IMR-90 (cell line): ENCODE measurements at regions not wholly inside any gene's neighbourhood (a gene's known extent, or its start where the extent isn't known, plus 50 kb on each side); places are given as distances from the start of the nearest gene placed in this dataset.

Source experiments
- ATAC-seq: fragments of 200-7000 bp; cut with Tn5 transposase; 2 replicates; pipeline ENCODE4 v1.9.1; 2020; ENCODE audit warnings: low read depth, mild to moderate bottlenecking, moderate library complexity
- BruUV-seq: library from RNA; stranded (reverse); fragments of 400-500 nt; replicated peaks from 2 replicates; lab custom pipeline; 2021; lab: Mats Ljungman, UMichigan
- CTCF ChIA-PET: fragments of 300-600 bp; formaldehyde crosslinking; extraction: SDS; loops from one replicate; lab custom pipeline; 2021; ENCODE audit warnings: antibody characterized with exemption; lab: Yijun Ruan, JAX
- POLR2A ChIA-PET: fragments of 300-600 bp; sonication (Branson Sonifier 250); formaldehyde crosslinking; loops from one replicate; lab custom pipeline; 2022; ENCODE audit warnings: antibody characterized with exemption; ENCODE audit not compliant: unreplicated experiment; lab: Charles Lee
- DNase-seq: peaks from one replicate; pipeline ENCODE4 v3.0.0; 2013
- H2AFZ ChIP-seq: replicated peaks from 2 replicates; pipeline ENCODE3; 2013; ENCODE audit warnings: low read length, mild to moderate bottlenecking; ENCODE audit not compliant: poor library complexity
- H2AK5ac ChIP-seq: 2 replicates; pipeline ENCODE4 v1.6.1; 2013; ENCODE audit warnings: low read depth, low read length, inconsistent platforms
- H2AK9ac ChIP-seq: replicated peaks from 2 replicates; pipeline ENCODE3; 2013; ENCODE audit warnings: mild to moderate bottlenecking, low read depth, low read length, moderate library complexity; ENCODE audit not compliant: poor library complexity
- H2BK120ac ChIP-seq: 2 replicates; pipeline ENCODE4 v1.6.1; 2013; ENCODE audit warnings: low read depth, low read length, inconsistent platforms
- H2BK15ac ChIP-seq: 3 replicates; pipeline ENCODE4 v1.6.1; 2013; ENCODE audit warnings: low read depth, low read length, inconsistent platforms
- H2BK20ac ChIP-seq: 2 replicates; pipeline ENCODE4 v1.6.1; 2013; ENCODE audit warnings: low read depth, mild to moderate bottlenecking, inconsistent platforms, low read length, moderate library complexity
- H2BK5ac ChIP-seq: 2 replicates; pipeline ENCODE4 v1.6.1; 2013; ENCODE audit warnings: mild to moderate bottlenecking, low read depth, low read length, inconsistent platforms; ENCODE audit not compliant: poor library complexity, severe bottlenecking
- H3K14ac ChIP-seq: replicated peaks from 2 replicates; pipeline ENCODE4 v1.6.1; 2013; ENCODE audit warnings: low read depth, low read length, inconsistent platforms
- H3K18ac ChIP-seq: 2 replicates; pipeline ENCODE4 v1.6.1; 2013; ENCODE audit warnings: low read depth, low read length, control low read depth
- H3K23ac ChIP-seq: 2 replicates; pipeline ENCODE4 v1.6.1; 2013; ENCODE audit warnings: low read depth, low read length, inconsistent platforms
- H3K27ac ChIP-seq: 2 replicates; pipeline ENCODE4 v1.5.1; 2013; ENCODE audit warnings: mild to moderate bottlenecking, control low read depth, low read length; ENCODE audit not compliant: insufficient read depth
- H3K27me3 ChIP-seq: 2 replicates; pipeline ENCODE4 v1.6.1; 2013; ENCODE audit warnings: low read length; ENCODE audit not compliant: control insufficient read depth, insufficient read depth
- H3K36me3 ChIP-seq: 2 replicates; pipeline ENCODE4 v1.6.1; 2013; ENCODE audit warnings: low read length, mixed read lengths; ENCODE audit not compliant: control insufficient read depth, insufficient read depth
- H3K4ac ChIP-seq: 2 replicates; pipeline ENCODE4 v1.6.1; 2013; ENCODE audit warnings: low read depth, low read length, inconsistent platforms
- H3K4me1 ChIP-seq: 2 replicates; pipeline ENCODE4 v1.6.1; 2013; ENCODE audit warnings: low read length, mixed read lengths; ENCODE audit not compliant: control insufficient read depth, insufficient read depth
- H3K4me2 ChIP-seq: 2 replicates; pipeline ENCODE4 v1.6.1; 2013; ENCODE audit warnings: low read depth, mild to moderate bottlenecking, control low read depth, low read length, moderate library complexity
- H3K4me3 ChIP-seq: 2 replicates; pipeline ENCODE4 v1.5.1; 2013; ENCODE audit warnings: low read depth, mild to moderate bottlenecking, control low read depth, low read length, moderate library complexity; ENCODE audit not compliant: insufficient read depth
- H3K56ac ChIP-seq: 2 replicates; pipeline ENCODE4 v1.6.1; 2013; ENCODE audit warnings: low read length, inconsistent platforms; ENCODE audit not compliant: insufficient read depth; ENCODE audit errors: extremely low read depth
- H3K79me1 ChIP-seq, 2 experiments: 2 replicates each; pipeline ENCODE4 v1.6.1; 2013; ENCODE audit warnings: low read length in 2 of 2, inconsistent platforms in 1 of 2, low read depth in 1 of 2
- H3K9ac ChIP-seq: 2 replicates; pipeline ENCODE4 v1.6.1; 2013; ENCODE audit warnings: low read depth, low read length, control low read depth
- H3K9me1 ChIP-seq: 2 replicates; pipeline ENCODE4 v1.6.1; 2013; ENCODE audit warnings: low read length, inconsistent platforms; ENCODE audit not compliant: insufficient read depth
- H3K9me3 ChIP-seq: 2 replicates; pipeline ENCODE4 v1.6.1; 2013; ENCODE audit warnings: low read length; ENCODE audit not compliant: control insufficient read depth, insufficient read depth
- H4K20me1 ChIP-seq: 2 replicates; pipeline ENCODE4 v1.6.1; 2013; ENCODE audit warnings: low read length, inconsistent platforms; ENCODE audit not compliant: insufficient read depth
- H4K5ac ChIP-seq: 2 replicates; pipeline ENCODE4 v1.6.1; 2013; ENCODE audit warnings: mild to moderate bottlenecking, low read depth, low read length, control low read depth
- H4K8ac ChIP-seq, 2 experiments: 2 replicates each; pipeline ENCODE4 v1.6.1; 2013; ENCODE audit warnings: low read depth in 2 of 2, low read length in 2 of 2, control low read depth in 1 of 2, inconsistent platforms in 1 of 2
- H4K91ac ChIP-seq: 2 replicates; pipeline ENCODE4 v1.6.1; 2013; ENCODE audit warnings: low read depth, low read length, inconsistent platforms; ENCODE audit not compliant: insufficient read depth
- BHLHE40 ChIP-seq: fragments of 150-350 bp; IDR thresholded peaks from 2 replicates; pipeline ENCODE4 v1.6.1; 2016; ENCODE audit warnings: mild to moderate bottlenecking, low read depth, low read length
- CEBPB ChIP-seq: IDR thresholded peaks from 2 replicates; pipeline ENCODE4 v1.6.1; 2012; ENCODE audit warnings: low read depth, low read length, improper control_type of control experiment
- CHD1 ChIP-seq: IDR thresholded peaks from 2 replicates; pipeline ENCODE4 v1.6.1; 2012; ENCODE audit warnings: low read depth, low read length, improper control_type of control experiment
- MAFK ChIP-seq: IDR thresholded peaks from 2 replicates; pipeline ENCODE4 v1.6.1; 2012; ENCODE audit warnings: low read depth, low read length, improper control_type of control experiment
- MXI1 ChIP-seq: IDR thresholded peaks from 2 replicates; pipeline ENCODE4 v1.6.1; 2012; ENCODE audit warnings: low read depth, mild to moderate bottlenecking, low read length, moderate library complexity, borderline replicate concordance
- NFE2L2 ChIP-seq: fragments of 150-350 bp; IDR thresholded peaks from 2 replicates; pipeline ENCODE4 v1.6.1; 2016; ENCODE audit warnings: low read depth, mild to moderate bottlenecking, low read length
- POLR2A ChIP-seq: IDR thresholded peaks from 2 replicates; pipeline ENCODE4 v1.6.1; 2012; ENCODE audit warnings: mild to moderate bottlenecking, low read depth, low read length
- RAD21 ChIP-seq: IDR thresholded peaks from 2 replicates; pipeline ENCODE4 v1.6.1; 2012; ENCODE audit warnings: low read length, improper control_type of control experiment
- RCOR1 ChIP-seq: IDR thresholded peaks from 2 replicates; pipeline ENCODE4 v1.6.1; 2012; ENCODE audit warnings: mild to moderate bottlenecking, low read length, improper control_type of control experiment; ENCODE audit not compliant: insufficient replicate concordance
- RFX5 ChIP-seq: IDR thresholded peaks from 2 replicates; pipeline ENCODE4 v1.8.0; 2012; ENCODE audit warnings: low read depth, mild to moderate bottlenecking, low read length, moderate library complexity
- SMC3 ChIP-seq: fragments of 150-350 bp; IDR thresholded peaks from 2 replicates; pipeline ENCODE4 v1.6.1; 2016; ENCODE audit warnings: low read depth, mild to moderate bottlenecking, antibody characterized with exemption, low read length, moderate library complexity
- dilution Hi-C: fragments of 300-500 bp; cut with HindIII; formaldehyde crosslinking; loops from one replicate; pipeline ENCODE4 v1.14.3; 2018; ENCODE audit warnings: low sequenced_read_pairs; ENCODE audit not compliant: unreplicated experiment
- in situ Hi-C: fragments of 300-500 bp; cut with MboI; formaldehyde crosslinking; loops from 3 replicates; pipeline ENCODE4 v1.14.3; 2019; ENCODE audit warnings: low sequenced_read_pairs, inconsistent platforms, mixed read lengths
- intact Hi-C: fragments of 100-400 bp; cut with micrococcal nuclease; formaldehyde crosslinking; loops from 2 replicates; pipeline ENCODE4 v1.10.0; 2022
- TF ChIP-seq, protein P1 (sequence below): fragments of 150-350 bp; IDR thresholded peaks from 2 replicates; pipeline ENCODE4 v1.6.1; 2017; ENCODE audit warnings: mild to moderate bottlenecking, antibody characterized with exemption, low read length, low read depth
- TF ChIP-seq, protein P2 (sequence below): fragments of 150-350 bp; IDR thresholded peaks from 2 replicates; pipeline ENCODE4 v1.6.1; 2016; ENCODE audit warnings: low read depth, mild to moderate bottlenecking, low read length, moderate library complexity, borderline replicate concordance
- TF ChIP-seq, protein P3 (sequence below): conservative IDR thresholded peaks from 2 replicates; pipeline ENCODE4 v1.5.1; 2012; ENCODE audit warnings: mild to moderate bottlenecking, low read depth, low read length, improper control_type of control experiment

DNA sequence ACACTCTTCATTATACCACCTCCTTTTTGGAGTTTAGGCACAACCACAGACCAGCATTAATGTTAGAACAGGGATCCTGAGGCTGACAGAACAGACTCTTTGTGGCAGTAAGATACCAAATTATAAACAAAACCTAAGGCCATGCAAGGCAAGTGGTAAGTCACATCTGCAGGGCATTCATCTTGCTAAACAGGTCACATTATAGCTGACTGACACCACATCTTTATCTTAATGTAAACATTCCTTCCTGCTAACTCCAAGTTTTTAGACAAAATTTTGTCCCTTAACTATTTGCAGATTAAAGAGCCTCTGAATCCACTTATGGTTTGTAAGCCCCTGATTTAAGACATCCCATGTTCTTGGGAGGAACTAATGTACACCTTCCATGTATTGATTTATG lies 500.6 kb downstream of the PYDC2 start:
- H2AFZ ChIP-seq: no peak overlapping the region
- dilution Hi-C loops: no loop called here
- H3K4me1 ChIP-seq: no peaks in the 10 kb centered on the region
- H2BK20ac ChIP-seq: no peak overlapping the region
- no TSS peak for BruUV-seq
- no peak for TF ChIP-seq CEBPB
- no peak for TF ChIP-seq SMC3
- no peak for TF ChIP-seq RAD21
- no peak for TF ChIP-seq BHLHE40
- no peak for TF ChIP-seq MAFK
- no peak for TF ChIP-seq NFE2L2
- TF ChIP-seq POLR2A: no peak
- TF ChIP-seq, protein P1, sequence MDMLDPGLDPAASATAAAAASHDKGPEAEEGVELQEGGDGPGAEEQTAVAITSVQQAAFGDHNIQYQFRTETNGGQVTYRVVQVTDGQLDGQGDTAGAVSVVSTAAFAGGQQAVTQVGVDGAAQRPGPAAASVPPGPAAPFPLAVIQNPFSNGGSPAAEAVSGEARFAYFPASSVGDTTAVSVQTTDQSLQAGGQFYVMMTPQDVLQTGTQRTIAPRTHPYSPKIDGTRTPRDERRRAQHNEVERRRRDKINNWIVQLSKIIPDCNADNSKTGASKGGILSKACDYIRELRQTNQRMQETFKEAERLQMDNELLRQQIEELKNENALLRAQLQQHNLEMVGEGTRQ: no peak
- no peak for TF ChIP-seq MXI1
- no peak for TF ChIP-seq RFX5
- no peak for TF ChIP-seq CHD1
- TF ChIP-seq, protein P2, sequence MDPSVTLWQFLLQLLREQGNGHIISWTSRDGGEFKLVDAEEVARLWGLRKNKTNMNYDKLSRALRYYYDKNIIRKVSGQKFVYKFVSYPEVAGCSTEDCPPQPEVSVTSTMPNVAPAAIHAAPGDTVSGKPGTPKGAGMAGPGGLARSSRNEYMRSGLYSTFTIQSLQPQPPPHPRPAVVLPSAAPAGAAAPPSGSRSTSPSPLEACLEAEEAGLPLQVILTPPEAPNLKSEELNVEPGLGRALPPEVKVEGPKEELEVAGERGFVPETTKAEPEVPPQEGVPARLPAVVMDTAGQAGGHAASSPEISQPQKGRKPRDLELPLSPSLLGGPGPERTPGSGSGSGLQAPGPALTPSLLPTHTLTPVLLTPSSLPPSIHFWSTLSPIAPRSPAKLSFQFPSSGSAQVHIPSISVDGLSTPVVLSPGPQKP: no peak
- TF ChIP-seq, protein P3, sequence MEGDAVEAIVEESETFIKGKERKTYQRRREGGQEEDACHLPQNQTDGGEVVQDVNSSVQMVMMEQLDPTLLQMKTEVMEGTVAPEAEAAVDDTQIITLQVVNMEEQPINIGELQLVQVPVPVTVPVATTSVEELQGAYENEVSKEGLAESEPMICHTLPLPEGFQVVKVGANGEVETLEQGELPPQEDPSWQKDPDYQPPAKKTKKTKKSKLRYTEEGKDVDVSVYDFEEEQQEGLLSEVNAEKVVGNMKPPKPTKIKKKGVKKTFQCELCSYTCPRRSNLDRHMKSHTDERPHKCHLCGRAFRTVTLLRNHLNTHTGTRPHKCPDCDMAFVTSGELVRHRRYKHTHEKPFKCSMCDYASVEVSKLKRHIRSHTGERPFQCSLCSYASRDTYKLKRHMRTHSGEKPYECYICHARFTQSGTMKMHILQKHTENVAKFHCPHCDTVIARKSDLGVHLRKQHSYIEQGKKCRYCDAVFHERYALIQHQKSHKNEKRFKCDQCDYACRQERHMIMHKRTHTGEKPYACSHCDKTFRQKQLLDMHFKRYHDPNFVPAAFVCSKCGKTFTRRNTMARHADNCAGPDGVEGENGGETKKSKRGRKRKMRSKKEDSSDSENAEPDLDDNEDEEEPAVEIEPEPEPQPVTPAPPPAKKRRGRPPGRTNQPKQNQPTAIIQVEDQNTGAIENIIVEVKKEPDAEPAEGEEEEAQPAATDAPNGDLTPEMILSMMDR: no peak
- TF ChIP-seq RCOR1: no peak
- DNase-seq: no peak
- in situ Hi-C loops: no loop called here
- no peak for ATAC-seq
- H4K5ac ChIP-seq: no peak overlapping the region
- H3K14ac ChIP-seq: no peak overlapping the region
- H3K4me2 ChIP-seq: no peak overlapping the region
- intact Hi-C loops: no loop called here
- CTCF ChIA-PET: no interaction called here
- no peaks in the 10 kb centered on the region for H3K9me1 ChIP-seq
- no peak overlapping the region for H2BK5ac ChIP-seq
- no peaks in the 10 kb centered on the region for H3K27me3 ChIP-seq
- H2AK9ac ChIP-seq: no peak overlapping the region
- no peak overlapping the region for H2AK5ac ChIP-seq
- no peak overlapping the region for H3K56ac ChIP-seq
- no peak overlapping the region for H4K91ac ChIP-seq
- H2BK120ac ChIP-seq: no peak overlapping the region
- no peaks in the 10 kb centered on the region for H4K20me1 ChIP-seq
- H3K4ac ChIP-seq: no peak overlapping the region
- POLR2A ChIA-PET: no interaction called here
- no peak overlapping the region for H3K18ac ChIP-seq
- no peaks in the 10 kb centered on the region for H3K36me3 ChIP-seq
- no peak overlapping the region for H3K23ac ChIP-seq
- H3K9ac ChIP-seq: no peak overlapping the region
- H4K8ac ChIP-seq: no peak overlapping the region
- H3K9me3 ChIP-seq: peaks cover 3% of the 10 kb centered on the region; the same call in 1 of the 2 replicates
- H3K27ac ChIP-seq: no peak overlapping the region
- no peaks in the 10 kb centered on the region for H3K79me1 ChIP-seq
- H3K4me3 ChIP-seq: no peak overlapping the region
- no peak overlapping the region for H2BK15ac ChIP-seq
